GM12891 (cell line): ENCODE measurements at regions not wholly inside any gene's neighbourhood (a gene's known extent, or its start where the extent isn't known, plus 50 kb on each side); places are given as distances from the start of the nearest gene placed in this dataset.

ENCODE experiments used
- DNase-seq: peaks from one replicate; pipeline ENCODE4 v3.0.0; 2011; ENCODE audit warnings: low spot score; ENCODE audit not compliant: insufficient read length
- FAIRE-seq: peaks from 2 replicates; lab custom pipeline; 2011; peaks lifted over from hg19 to GRCh38; lab: Jason Lieb, UNC
- PAX5 ChIP-seq: IDR thresholded peaks from 2 replicates; pipeline ENCODE4 v1.6.1; 2011; ENCODE audit warnings: low read length, moderate library complexity, mild to moderate bottlenecking; ENCODE audit not compliant: insufficient read depth, severe bottlenecking
- POLR2A ChIP-seq: IDR thresholded peaks from 2 replicates; pipeline ENCODE4 v1.6.1; 2011; ENCODE audit warnings: low read depth, low read length, control low read depth
- POLR2AphosphoS5 ChIP-seq: IDR thresholded peaks from 2 replicates; pipeline ENCODE4 v1.6.1; 2011; ENCODE audit warnings: low read depth, low read length, control low read depth
- POU2F2 ChIP-seq: IDR thresholded peaks from 2 replicates; pipeline ENCODE4 v1.6.1; 2011; ENCODE audit warnings: low read depth, mild to moderate bottlenecking, control low read depth, low read length, moderate library complexity
- SPI1 ChIP-seq: IDR thresholded peaks from 2 replicates; pipeline ENCODE4 v1.6.1; 2011; ENCODE audit warnings: low read depth, low read length, control low read depth
- TAF1 ChIP-seq: IDR thresholded peaks from 2 replicates; pipeline ENCODE4 v1.6.1; 2011; ENCODE audit warnings: low read depth, low read length, control low read depth

DNA sequence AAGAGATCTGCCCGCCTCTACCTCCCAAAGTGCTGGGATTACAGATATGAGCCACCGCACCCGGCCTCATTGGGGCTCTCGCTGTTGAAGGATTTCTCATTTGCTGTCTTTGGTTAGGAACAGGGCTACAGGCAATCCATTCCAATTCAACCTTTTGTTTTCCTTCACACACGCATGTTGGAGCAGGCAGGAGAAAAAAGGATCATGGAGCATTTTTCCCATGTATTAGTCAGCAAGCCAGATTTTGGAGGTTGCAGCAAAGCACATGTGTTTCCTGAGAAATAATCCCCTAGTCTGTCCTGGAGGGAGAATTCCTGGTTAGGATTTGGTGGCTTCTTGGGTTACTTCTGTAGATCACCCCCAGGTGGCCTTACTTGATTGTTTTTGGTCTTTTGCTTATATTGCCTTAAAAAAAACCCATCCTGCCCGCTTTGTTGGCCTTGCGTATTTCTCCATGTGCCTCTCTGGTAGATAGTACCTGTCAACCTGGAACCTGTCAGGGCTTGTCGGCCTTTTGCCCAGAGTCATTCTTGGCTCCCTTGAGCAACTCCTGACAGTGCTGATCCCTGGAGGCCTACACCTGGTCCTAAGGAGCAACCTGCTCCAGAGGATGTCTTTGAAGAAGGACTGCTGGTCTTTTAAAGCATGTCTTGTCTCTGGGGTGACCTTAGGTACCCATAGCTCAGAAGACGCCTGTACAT lies 82.4 kb upstream of the CLCN4 start:
- TF ChIP-seq SPI1 = no peak
- no peak for TF ChIP-seq POU2F2
- no peak for TF ChIP-seq POLR2AphosphoS5
- no peak for TF ChIP-seq PAX5
- TF ChIP-seq TAF1 = no peak
- TF ChIP-seq POLR2A = no peak
- no peak for DNase-seq
- FAIRE-seq = no peak

DNA sequence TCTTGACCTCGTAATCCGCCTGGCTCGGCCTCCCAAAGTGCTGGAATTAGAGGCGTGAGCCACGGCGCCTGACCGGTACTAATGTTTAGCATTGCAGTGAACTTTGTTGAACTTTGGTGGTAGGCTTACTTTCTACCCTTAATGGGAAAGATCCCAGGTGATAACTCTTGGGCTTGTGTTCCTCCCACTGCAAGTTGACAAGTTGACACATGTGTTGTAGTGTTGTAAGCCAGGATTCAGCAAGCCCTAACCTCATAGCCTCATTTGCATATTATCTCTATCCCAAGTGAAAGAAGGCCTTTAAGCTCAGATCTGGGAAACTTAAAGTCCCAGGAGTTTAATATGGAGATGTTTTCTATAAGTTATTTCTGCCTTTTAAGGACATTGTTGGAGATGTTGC lies 80.0 kb upstream of the CLCN4 start:
- TF ChIP-seq POLR2AphosphoS5 (no peak), PAX5 (no peak), POU2F2 (no peak), TAF1 (no peak), POLR2A (no peak), SPI1 (no peak)
- no peak for FAIRE-seq

DNA sequence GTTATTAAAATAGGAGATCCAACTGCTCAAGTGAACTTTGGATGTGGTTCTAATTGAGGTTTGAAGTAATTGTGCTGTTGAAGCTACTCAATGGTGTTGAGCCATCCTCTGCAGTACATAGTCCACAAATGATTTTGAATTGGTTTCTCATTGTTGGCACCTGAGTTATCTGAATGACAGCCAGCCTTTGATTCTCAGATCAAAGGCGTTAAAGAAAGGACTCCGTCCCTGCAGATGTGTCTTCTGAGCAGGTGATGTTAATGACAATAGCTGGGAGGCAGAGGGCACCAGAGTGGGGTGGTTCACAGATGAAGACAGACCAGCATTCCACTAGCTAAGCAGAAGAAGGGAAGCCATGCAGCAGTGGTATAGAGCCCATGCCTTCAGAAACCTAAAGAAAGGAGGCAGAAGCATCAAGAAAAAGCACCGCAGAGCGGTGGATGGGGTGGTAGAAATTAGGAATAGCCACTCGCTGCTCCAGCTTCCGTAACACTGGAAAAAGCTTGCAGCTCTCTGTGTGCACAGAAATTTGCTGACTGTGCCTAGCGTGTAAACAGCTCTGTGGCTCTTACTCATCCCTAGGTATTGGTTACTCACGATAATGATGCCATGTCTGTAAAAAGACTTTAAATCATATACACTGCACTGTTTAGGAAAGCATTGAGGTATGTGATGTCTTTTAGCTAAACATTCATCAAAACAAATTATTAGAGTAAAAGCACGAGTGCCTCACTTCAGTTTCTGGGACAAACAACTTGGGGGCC lies 79.2 kb upstream of the CLCN4 start:
- no peak for TF ChIP-seq PAX5
- TF ChIP-seq POLR2A = no peak
- no peak for TF ChIP-seq SPI1
- no peak for DNase-seq
- peak; percentile 54 for FAIRE-seq

More for the DNA sequence above, 80.0 kb upstream of the CLCN4 start:
- DNase-seq = no peak

DNA sequence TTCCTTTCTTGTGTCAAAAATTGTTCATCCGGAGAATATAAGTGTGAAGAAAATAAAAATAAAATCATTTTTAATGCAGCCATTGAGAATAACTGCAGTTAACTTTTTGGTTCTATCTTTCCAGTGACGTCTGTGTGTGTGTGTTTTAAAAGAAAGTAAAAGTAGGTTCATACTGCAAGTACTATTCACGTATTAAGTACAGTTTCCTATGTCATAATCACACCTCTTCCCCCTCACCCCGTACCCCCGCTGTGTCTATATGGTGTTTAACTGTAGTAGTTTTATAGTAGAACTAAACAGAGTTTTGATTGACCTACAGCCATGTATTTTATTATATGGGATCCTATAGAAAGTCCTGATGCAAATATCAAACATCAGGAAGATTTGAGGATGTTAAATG lies 78.5 kb upstream of the CLCN4 start:
- no peak for TF ChIP-seq SPI1
- no peak for TF ChIP-seq PAX5
- TF ChIP-seq POU2F2 = no peak
- TF ChIP-seq POLR2AphosphoS5 = no peak
- no peak for TF ChIP-seq TAF1
- FAIRE-seq = no peak
- DNase-seq = no peak

DNA sequence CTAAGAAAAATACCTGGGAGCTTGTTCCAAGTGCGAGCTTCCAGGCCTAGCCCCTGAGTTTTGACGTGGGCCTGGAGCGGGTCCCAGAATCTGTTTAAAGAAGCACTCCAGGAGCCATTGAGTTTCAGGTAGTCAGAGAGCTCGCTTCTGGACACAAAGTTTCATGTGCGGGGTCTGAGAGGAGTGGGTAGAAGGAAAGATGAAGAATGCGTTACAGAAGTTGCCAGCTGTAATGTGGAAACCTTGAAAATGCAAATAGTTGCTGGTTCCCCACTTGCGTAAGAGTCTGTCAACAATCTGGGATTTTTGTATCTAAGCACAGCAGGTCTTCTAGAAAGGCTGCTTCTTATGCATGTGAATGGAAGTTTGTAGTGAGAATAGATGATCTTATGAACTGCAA lies 77.5 kb upstream of the CLCN4 start:
- DNase-seq (no peak), FAIRE-seq (no peak)
- TF ChIP-seq POLR2AphosphoS5 (no peak), POLR2A (no peak), TAF1 (no peak), SPI1 (no peak), PAX5 (no peak), POU2F2 (no peak)

DNA sequence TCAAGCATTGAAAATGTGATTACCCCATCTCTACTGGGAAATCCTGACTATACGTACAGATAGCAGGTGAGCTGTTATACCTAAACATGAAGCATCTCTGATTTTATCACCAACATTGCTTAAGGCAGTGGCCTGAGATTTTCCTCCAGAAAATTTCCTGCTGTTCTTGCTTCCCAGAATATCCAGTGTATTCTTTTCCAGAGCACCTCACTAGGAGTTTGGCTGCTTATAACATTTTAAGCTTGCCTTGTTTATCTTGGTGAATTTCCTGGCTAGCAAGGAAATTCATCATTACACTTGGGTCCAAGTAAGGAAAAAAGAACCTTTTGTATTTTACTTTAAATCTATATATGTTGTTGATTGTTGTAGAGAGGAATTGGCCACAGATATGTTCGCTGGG lies 73.0 kb upstream of the CLCN4 start:
- FAIRE-seq (peak; percentile 38), DNase-seq (no peak)
- TF ChIP-seq POLR2AphosphoS5 (no peak), TAF1 (no peak), PAX5 (no peak), POLR2A (no peak), POU2F2 (no peak), SPI1 (no peak)

DNA sequence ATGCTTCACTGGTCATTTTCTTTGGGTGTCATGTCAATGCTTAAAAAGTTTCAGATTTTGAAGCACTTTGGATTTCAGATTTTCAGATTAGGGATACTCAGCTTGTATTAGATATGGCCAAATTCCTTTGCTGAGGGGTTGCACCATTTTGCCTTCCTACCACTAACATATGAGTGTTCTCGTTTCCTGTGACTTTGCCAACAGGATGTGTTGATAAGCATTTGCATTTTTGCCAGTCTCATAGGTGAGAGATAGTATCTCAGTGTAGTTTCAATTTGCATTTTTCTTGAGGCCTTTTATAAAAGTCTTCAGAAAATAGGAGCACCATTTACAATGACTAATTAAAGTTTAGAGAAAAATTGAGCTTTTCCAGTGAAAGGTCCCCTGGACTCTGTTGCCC lies 71.6 kb upstream of the CLCN4 start:
- peak; percentile 88 for FAIRE-seq
- DNase-seq = no peak
- TF ChIP-seq POU2F2 = no peak
- TF ChIP-seq TAF1 = no peak
- TF ChIP-seq SPI1 = no peak
- no peak for TF ChIP-seq POLR2A
- no peak for TF ChIP-seq POLR2AphosphoS5
- no peak for TF ChIP-seq PAX5

DNA sequence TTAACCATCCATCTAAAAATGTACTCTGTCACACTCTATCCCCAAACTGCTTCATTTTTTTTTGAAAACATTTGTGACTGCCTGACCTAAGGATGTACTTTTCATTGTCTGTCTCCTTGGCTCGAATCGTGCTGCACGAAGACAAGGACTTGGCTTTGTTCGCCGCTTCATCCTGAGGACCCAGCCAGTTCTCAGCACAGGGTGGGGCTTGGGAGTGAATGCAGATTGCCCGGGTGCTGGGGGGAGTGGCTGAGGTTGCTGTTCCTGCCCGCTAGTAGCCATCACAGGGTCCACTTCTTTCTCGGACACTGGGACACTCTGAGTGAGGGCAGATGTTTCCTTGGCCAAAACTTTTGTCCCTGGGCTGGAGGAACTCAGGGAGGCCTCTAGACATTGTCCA lies 70.1 kb upstream of the CLCN4 start:
- FAIRE-seq = peak; percentile 75
- no peak for TF ChIP-seq TAF1
- no peak for TF ChIP-seq POLR2AphosphoS5
- TF ChIP-seq POLR2A = no peak
- TF ChIP-seq SPI1 = no peak
- TF ChIP-seq POU2F2 = no peak
- no peak for TF ChIP-seq PAX5
- DNase-seq = no peak

DNA sequence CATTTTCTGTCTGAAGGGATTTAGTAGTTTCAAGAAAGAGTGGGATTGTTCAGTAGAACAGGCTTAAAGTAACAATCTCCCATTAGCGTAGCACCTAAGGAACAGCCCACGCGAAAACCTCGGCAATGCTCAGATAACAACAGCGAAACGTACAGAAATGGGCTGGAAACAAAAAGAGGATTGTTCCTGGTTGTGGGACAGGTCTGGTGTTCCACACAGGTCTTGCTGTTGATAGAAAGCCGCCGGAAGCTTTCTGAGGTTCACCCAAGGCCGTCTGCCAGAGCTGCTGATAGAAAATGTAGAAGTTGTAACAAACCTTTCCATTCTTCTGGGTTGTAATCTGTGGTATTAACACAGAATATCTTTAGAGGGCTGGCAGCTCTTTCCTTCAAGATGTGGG lies 69.4 kb upstream of the CLCN4 start:
- FAIRE-seq = no peak
- no peak for DNase-seq
- TF ChIP-seq TAF1 = no peak
- no peak for TF ChIP-seq SPI1
- TF ChIP-seq PAX5 = no peak
- no peak for TF ChIP-seq POLR2A
- no peak for TF ChIP-seq POLR2AphosphoS5

DNA sequence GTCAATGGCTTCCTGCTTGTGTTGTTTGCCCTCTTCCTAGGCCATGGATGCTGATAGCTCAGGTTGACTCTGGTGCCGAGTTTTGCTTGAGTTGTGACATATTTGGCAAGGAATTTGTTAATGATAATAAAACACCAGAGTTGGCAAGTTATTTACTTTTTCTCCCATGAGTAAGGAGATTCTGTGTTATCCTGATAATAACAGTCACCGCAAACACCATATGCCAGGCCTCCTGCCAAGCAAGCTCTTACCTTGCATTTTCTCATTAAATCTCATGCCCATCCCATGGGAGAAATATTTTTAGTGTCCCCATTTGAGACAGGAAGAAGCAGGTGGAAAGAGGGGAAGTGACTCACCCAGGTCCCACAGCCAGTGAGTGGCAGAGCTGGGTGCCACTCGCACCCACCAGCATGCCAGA lies 67.4 kb upstream of the CLCN4 start:
- FAIRE-seq (no peak), DNase-seq (no peak)
- TF ChIP-seq POU2F2 (no peak), POLR2AphosphoS5 (no peak), TAF1 (no peak), SPI1 (no peak), PAX5 (no peak), POLR2A (no peak)
